ENCODE measurements at regions not wholly inside any gene's neighbourhood (a gene's known extent, or its start where the extent isn't known, plus 50 kb on each side); places are given as distances from the start of the nearest gene placed in this dataset.

DNA sequence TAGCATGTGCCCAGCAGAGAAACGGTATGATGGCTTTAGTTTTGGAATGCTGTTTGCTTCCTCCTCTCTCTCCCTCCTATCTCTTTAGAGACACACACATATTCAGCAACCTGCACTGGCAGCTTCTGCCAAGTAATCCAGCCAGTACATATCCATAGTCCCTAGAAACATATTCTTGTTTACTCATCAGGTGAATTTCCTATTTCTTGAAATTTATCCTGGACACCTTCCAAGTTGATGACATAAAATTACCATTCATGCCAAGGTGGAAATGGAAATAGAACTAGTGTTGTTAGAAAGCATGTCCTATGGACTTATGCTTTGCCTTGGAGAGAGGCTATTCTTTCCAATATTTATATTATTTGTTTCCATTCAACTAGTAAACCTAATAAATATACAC lies 50.9 kb upstream of the RGPD4 start:
- TF ChIP-seq, protein P1, sequence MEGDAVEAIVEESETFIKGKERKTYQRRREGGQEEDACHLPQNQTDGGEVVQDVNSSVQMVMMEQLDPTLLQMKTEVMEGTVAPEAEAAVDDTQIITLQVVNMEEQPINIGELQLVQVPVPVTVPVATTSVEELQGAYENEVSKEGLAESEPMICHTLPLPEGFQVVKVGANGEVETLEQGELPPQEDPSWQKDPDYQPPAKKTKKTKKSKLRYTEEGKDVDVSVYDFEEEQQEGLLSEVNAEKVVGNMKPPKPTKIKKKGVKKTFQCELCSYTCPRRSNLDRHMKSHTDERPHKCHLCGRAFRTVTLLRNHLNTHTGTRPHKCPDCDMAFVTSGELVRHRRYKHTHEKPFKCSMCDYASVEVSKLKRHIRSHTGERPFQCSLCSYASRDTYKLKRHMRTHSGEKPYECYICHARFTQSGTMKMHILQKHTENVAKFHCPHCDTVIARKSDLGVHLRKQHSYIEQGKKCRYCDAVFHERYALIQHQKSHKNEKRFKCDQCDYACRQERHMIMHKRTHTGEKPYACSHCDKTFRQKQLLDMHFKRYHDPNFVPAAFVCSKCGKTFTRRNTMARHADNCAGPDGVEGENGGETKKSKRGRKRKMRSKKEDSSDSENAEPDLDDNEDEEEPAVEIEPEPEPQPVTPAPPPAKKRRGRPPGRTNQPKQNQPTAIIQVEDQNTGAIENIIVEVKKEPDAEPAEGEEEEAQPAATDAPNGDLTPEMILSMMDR (IDR thresholded peaks at IDR 0.05; ENCODE audit: insufficient read depth, low read depth, low read length, missing control alignments), result no peak
- no peak for DNase-seq (ENCODE audit: low read depth)
- H3K4me3 ChIP-seq (ENCODE audit: low read depth, low read length), result no peak overlapping the region

DNA sequence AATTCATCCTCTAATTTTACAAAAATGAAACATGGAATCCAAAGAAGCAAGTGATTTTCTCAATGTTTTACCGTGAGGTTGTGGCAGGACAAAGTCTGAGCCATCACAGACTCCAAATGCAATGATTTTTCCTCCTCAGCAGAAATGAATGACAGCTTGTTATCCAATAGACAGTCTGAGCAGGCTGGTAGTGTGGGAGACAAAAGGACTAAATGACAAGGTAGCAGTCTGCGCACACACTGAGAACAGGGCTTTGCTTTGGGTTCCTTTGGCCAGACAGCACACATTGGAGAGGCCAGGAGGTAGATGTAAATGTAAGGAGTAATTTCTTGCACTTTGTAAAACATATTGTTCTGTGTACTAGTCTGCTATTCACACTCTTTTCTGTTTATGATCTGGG lies 50.3 kb upstream of the RGPD4 start:
- DNase-seq (ENCODE audit: low read depth), result no peak
- TF ChIP-seq, protein P1 (IDR thresholded peaks at IDR 0.05; ENCODE audit: insufficient read depth, low read depth, low read length, missing control alignments), result no peak
- no peak overlapping the region for H3K4me3 ChIP-seq (ENCODE audit: low read depth, low read length)

All from GM12865 (cell line).